HG02852 (cell line): ENCODE measurements at regions not wholly inside any gene's neighbourhood (a gene's known extent, or its start where the extent isn't known, plus 50 kb on each side); places are given as distances from the start of the nearest gene placed in this dataset.

Source experiments
- ATAC-seq: cut with Tn5 transposase; IDR thresholded peaks from one replicate; pipeline ENCODE4 v1.9.1; 2021; ENCODE audit warnings: mild to moderate bottlenecking, moderate library complexity; ENCODE audit not compliant: unreplicated experiment

DNA sequence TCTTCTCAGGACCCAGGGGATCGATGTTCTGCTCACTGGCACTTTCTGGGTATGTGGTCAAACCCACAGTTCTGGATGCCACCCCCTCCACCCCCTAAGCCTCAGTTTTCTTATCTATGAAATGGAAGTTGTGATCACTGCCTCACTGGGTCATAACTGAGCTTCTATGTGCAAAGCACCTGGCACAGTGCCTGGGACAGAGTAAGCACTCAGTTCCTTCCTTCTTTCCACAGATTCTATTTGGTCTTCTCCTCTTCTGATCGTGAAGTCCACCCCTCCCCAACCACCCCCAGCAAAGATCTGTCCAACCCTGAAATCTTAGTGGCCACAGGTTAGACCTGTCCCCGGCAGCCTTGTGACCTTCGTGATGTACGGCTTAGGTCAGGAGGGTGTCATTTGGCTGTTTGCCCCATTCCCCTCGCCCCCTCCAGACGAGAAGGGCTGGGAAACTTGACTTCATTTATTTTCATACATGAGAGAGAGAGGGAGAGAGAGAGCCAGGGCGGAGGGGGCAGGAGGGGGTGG lies 181.4 kb downstream of the FGF18 start:
- peak; percentile 20 for ATAC-seq

DNA sequence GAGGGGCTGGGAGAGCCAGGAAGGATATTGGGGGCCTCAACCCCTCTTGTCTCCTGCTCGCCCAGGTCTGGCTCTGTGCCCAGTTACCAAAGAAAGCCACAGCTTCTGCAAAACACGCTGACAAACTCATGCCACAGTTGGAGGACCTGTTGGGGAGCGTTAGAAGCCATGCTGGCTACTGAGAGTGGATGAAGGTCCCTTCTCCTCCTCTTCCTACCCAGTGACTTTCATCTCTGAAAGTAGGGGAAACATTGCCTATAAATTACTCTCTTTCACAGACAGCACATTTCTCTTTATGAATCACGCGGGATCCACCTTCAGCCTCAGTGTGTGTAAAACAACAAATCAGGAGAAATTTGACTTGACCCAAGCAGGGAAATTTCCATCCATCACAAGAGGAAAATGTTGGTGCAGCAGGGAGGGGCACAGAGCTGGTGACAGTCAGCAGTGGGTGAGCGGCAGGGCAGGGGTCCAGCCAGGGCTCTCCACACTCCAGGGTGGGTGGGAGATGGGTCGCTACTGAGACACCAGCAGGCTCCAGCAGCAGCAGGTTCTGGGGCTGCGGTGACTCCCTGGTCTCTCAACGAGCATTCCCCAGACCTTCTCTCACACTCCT lies 181.9 kb downstream of the FGF18 start:
- peak; percentile 57 for ATAC-seq

DNA sequence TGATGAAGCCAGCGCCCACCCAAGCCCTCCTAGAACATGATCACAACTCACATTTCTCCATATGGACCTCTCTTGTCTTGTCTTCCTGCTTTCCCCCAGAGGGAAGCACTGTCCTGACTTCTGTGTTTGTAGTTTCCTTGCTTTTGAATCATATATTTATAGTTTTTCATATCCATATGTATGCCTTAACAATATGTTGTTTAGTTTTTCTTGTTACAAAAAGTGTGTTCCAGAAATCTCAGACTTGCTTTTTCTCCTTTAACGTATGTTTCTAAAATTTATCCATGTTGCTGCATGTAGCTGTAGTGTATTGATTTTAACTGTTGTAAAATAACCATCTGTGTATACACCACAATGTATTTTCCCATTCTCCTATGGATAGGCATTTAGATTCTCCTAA lies 182.0 kb upstream of the SMIM23 start:
- ATAC-seq, result no peak

DNA sequence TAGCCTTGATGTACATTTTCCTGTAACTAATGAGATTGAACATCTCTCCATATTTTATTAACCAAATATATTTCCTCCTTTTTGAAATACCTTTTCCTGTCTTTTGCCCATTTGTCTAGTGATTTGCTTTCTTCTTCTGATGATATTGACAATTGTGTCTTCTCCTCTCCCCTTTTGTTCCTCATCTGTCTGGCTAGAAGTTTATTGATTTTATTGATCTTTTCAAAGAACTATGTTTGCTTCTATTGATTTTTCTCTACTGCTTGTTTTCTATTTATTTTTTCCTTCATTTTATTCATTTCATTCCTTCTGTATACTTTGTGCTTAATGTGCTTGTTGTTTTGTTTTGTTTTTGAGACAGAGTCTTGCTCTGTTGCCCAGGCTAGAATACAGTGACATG lies 181.4 kb upstream of the SMIM23 start:
- ATAC-seq, result no peak

GRCh38 chr5:171606414-171607024 lies 179.1 kb upstream of the SMIM23 start:
- no peak for ATAC-seq

- no peak for ATAC-seq
Observed at GRCh38 chr5:171607863-171608262, 177.8 kb upstream of the SMIM23 start.

- no peak for ATAC-seq
Observed at GRCh38 chr5:171609806-171610452, 175.7 kb upstream of the SMIM23 start.

DNA sequence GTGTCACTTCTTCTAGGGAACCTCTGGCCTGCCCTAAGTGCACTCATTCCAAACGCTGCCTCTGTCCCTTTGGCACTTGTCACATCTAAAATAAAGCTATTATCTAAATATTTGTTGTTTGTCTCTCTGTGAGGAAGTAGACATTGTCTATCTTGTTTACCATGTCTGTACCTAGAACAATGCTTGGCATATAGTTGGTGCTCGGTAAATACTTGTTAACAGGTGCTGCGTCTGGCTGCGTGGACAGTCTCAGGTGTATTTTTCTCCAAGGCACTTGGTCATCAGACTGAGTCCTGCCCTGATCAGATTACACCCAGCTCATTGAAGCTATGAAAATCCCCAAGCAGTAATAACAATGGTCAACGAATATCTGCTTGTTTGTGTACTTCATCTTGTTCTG lies 174.9 kb upstream of the SMIM23 start:
- no peak for ATAC-seq

DNA sequence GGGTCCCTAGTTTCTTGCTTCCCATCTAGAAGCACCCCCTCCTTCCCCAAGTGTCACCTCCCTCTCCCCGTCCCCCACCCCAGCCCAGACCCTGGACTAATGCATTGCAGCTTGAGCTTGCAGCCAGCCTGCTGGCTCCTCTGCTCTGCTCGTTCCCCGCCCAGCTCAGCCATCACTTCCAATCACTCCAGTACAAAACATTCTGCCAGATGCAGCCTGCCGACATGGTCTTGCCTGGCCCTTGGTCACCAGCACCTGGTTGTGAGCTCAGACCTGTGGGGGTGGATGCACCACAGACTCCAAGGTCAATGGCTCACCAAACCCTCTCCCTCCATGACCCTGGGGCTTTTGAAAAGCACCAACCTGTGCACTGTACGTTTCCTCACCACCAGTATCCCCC lies 172.9 kb upstream of the SMIM23 start:
- no peak for ATAC-seq

- ATAC-seq, result no peak
Observed at GRCh38 chr5:171614511-171614910, 171.1 kb upstream of the SMIM23 start.

DNA sequence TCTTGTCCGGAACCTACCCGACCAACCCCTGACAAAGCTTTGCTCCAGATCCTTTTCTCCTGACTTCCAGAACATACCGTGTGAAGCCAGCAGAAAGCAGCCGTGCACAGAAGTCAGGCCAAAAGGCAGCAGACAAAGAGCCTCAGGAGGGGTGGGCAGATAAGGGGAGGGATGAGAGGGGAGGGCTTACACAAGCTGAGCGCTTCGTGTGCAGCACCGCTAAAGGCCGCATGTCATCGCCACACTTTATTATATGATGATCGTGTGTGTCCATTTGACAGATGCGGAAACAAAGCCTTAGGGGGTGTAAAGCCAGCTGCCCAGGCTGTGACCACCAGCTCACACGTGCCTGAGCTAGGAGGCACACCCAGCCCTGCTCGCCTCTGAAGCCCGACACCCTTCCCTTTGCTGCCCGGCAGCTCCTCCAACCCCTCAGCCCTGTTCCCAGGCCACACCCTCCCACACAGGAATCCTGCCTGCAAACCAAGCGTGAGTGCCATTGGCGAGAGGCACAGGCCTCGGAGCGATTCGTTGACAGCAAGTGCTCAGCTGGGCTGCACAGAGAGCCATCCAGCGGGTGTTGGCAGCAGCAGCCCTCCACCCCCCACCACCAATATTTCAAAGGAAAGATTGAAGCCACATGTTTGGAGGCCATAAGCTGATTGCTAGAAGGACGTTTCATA lies 170.5 kb upstream of the SMIM23 start:
- ATAC-seq, result no peak

DNA sequence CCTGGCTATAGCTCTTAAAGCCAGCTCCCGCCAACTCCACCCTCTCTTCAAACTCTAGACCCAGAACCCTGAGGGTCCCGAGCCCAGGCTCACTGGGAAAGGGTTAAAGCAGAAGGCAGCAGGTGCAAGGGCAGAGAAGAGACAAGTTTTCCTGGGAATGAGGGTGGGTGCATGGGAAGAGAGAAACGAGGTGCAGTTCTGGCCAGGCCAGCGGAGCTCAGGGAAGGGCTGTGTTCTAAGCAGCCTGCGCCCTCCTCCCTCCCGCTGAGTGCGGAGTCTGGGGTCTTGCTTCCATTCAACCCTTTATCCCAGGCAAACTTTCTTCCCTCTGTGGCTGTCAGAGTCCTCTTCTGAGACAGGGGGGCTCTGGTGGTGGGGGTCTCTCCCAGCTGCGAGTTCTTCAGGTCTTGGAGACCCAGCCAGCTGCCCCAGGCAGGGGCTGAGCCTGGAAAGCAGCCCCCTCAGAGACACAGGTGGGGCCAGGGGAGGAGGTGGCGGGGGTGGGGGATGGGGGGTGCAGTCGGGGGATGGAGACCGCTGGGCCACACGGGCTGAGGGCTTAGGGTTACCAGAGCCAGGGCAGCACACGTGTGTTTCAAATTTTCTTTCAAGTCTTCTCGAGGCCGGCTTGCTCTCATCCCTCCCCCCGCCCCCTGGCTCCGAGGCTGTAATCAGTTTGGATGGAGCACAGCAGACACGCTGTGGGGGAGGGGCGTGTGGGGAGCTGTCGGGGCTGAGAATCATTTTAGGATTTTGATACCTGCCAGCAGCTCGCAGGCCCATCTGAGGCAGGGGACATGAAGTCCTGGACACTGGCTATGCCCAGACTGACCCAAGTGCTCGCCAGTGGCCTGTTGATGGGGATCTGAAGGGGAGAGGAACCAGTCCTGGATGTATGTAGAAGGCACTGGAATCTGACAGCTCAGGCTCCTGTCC lies 169.6 kb upstream of the SMIM23 start:
- ATAC-seq, result no peak

GRCh38 chr5:171617266-171617665 lies 168.4 kb upstream of the SMIM23 start:
- no peak for ATAC-seq

DNA sequence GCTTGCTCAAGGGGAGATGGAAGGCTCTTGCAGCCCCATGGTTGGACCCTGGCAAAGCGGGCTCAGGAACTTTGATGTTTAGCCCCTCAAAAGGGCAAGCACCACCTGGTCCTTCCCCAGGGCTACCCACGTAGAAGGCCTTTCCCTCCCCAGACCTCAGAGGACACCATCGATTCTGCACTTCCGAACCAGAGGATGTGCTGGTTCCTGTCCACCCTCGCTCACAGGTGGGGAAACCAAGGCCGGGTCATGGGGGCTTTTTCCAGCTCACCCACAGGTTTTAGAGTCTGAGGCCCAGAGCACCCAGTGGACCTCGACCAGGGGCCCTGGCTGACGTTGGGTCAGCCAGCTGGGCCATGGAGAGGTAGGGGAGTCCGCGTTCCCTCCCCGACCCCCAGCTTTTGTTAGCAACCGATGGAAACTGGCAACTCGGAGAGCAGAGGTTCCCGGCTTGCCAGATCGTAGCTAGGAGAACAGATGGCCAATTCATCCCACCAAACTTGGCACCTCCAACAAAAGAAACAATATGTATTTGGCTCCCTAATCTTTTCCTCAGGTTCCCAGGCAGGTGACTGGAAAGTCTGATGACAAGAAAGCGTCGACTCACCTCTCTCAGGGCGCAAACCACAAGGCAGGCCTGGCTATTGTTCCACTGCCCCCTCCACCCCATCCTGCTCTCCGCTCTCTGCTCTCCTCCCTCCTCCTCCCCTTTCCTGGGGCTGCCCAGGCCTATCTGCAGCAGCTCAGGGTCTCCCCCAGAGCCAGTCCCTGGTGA lies 167.6 kb upstream of the SMIM23 start:
- ATAC-seq, result no peak

DNA sequence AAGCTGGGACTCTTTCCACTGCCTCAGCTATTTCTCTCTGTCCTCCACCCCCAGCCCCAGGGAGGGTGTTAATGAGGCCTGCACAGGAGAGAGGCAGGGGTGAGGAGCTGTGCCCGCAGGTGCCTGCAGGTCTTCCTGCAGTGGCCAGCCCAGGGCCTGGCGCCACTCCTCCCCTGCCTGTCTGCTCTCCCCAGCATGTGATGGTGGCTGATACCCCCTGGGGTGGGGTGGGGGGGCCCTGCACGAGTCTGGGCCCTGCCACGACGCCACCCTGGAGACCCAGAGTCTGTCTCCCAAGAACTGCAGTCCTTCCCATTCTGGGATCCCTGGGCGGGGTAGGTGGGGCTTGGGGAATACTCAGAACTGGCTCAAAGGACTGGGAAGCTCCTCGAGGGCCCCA lies 166.4 kb upstream of the SMIM23 start:
- ATAC-seq, result no peak

DNA sequence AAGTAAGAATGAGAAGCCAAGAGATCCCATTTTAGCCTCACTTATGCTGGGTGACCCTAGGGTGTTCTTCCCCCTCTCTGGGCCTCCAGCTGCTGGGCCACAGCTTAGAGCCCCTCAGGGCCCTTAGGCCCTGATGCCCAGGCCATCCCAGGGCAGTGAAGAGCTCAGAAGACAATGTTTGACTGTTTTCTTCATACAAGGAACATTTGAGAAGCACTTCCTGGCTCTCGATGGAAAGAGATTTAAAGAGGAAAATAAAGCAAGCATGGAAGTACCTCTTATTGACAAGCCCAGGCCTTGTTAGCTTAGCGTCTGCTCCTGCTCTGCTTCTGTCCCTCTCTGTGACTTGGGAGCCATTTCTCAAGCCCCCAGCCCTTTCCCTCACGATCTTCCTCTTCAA lies 165.9 kb upstream of the SMIM23 start:
- no peak for ATAC-seq

- ATAC-seq, result no peak
Observed at GRCh38 chr5:171622010-171622409, 163.6 kb upstream of the SMIM23 start.

DNA sequence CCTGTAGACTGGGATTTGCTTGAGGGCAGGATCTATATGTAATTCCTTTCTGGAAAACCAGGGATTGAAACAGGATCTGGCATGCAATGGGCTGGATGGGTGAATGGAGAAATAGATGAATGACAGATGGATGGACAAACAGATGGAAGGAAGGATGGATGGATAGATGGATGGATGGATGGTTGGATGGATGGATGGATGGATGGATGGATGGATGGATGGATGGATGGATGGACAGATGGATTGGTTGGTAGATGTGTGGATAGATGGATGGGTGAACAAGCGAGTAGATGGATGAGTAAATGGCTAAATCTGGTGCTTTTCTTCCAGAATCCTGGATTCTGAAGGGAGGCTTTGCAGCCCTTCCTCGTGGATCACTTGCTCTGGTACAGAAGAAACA lies 162.5 kb upstream of the SMIM23 start:
- no peak for ATAC-seq

GRCh38 chr5:171623551-171624097 lies 162.0 kb upstream of the SMIM23 start:
- ATAC-seq, result no peak

DNA sequence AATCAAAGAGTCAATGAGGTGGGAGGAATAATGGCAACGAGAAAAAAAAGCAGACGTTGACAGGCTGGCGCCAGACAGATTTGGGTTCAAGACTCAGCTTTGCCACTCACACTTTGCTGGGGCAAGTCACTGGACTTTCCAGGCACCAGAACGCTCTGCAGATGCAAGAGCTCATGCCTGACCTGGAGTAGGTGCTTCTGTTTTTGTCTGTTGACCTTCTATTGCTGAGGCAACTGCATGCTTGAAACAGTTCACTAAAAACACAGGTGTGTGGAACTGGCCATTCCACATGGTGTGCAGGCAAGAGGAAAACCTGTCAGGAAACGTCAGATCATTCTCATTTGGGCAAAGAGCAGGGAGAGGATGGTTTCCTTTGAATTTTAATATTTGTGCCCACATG lies 161.2 kb upstream of the SMIM23 start:
- no peak for ATAC-seq
